Stimulated activated memory B cell treated with anti-CD40 and anti-IgM and Interleukin-4, amounts not matched to agents 10 μg/mL and 1 μg/mL and 100 μg/mL, for 72 hours (primary cell): ENCODE measurements at regions not wholly inside any gene's neighbourhood (a gene's known extent, or its start where the extent isn't known, plus 50 kb on each side); places are given as distances from the start of the nearest gene placed in this dataset.
A peak's percentile ranks its signal among the peaks of the same experiment; 100 is the strongest.
"Not testable (repeated sequence)": the region's sequence is repeated elsewhere in the genome, so short reads cannot be mapped to it uniquely, and the experiment has no call there.

ENCODE experiments used
- ATAC-seq: fragments of 150-1000 bp; cut with Tn5 transposase; 2 replicates; pipeline ENCODE4 v1.10.0; 2021
- H3K27ac Mint-ChIP-seq: one replicate; pipeline ENCODE4 v1.8.0; 2022; ENCODE audit warnings: mild to moderate bottlenecking, mixed read lengths
- H3K27me3 Mint-ChIP-seq: one replicate; pipeline ENCODE4 v1.8.0; 2022; ENCODE audit warnings: mixed read lengths
- H3K36me3 Mint-ChIP-seq: one replicate; pipeline ENCODE4 v1.8.0; 2022; ENCODE audit warnings: mixed read lengths
- H3K4me1 Mint-ChIP-seq: one replicate; pipeline ENCODE4 v1.8.0; 2022; ENCODE audit warnings: mixed read lengths
- H3K4me3 Mint-ChIP-seq: one replicate; pipeline ENCODE4 v1.8.0; 2022; ENCODE audit warnings: mild to moderate bottlenecking, moderate library complexity, mixed read lengths
- H3K9me3 Mint-ChIP-seq: one replicate; pipeline ENCODE4 v1.8.0; 2022; ENCODE audit warnings: mixed read lengths

- H3K27ac Mint-ChIP-seq, result peak overlapping the region; percentile 43
- no peaks in the 10 kb centered on the region for H3K36me3 Mint-ChIP-seq
- H3K9me3 Mint-ChIP-seq, result no peaks in the 10 kb centered on the region
- H3K27me3 Mint-ChIP-seq, result peaks cover 36% of the 10 kb centered on the region
- no peak for ATAC-seq
- H3K4me1 Mint-ChIP-seq, result peaks cover 30% of the 10 kb centered on the region
- no peak overlapping the region for H3K4me3 Mint-ChIP-seq
These were observed 121.6 kb upstream of the LYZL2 start for GRCh38 chr10:30750971-30751677.

- Mint-ChIP-seq H3K27me3 (peaks cover 36% of the 10 kb centered on the region), H3K4me3 (no peak overlapping the region), H3K9me3 (no peaks in the 10 kb centered on the region), H3K36me3 (no peaks in the 10 kb centered on the region), H3K27ac (no peak overlapping the region), H3K4me1 (peaks cover 30% of the 10 kb centered on the region)
- ATAC-seq, result no peak
These were observed 119.8 kb upstream of the LYZL2 start for GRCh38 chr10:30749385-30749784.

GRCh38 chr10:30748152-30748973 lies 118.8 kb upstream of the LYZL2 start:
- Mint-ChIP-seq H3K27me3 (peaks cover 27% of the 10 kb centered on the region), H3K9me3 (no peaks in the 10 kb centered on the region), H3K4me3 (no peak overlapping the region), H3K36me3 (no peaks in the 10 kb centered on the region), H3K27ac (peak overlapping the region; percentile 56), H3K4me1 (peaks cover 35% of the 10 kb centered on the region)
- ATAC-seq, result no peak

GRCh38 chr10:30747633-30748032 lies 118.1 kb upstream of the LYZL2 start:
- H3K27me3 Mint-ChIP-seq, result peaks cover 24% of the 10 kb centered on the region
- H3K27ac Mint-ChIP-seq, result peak overlapping the region; percentile 56
- H3K4me1 Mint-ChIP-seq, result peaks cover 39% of the 10 kb centered on the region
- peak; percentile 71 for ATAC-seq
- H3K9me3 Mint-ChIP-seq, result no peaks in the 10 kb centered on the region
- H3K4me3 Mint-ChIP-seq, result no peak overlapping the region
- H3K36me3 Mint-ChIP-seq, result no peaks in the 10 kb centered on the region

GRCh38 chr10:30745953-30746352 lies 116.4 kb upstream of the LYZL2 start:
- H3K4me1 Mint-ChIP-seq, result peaks cover 40% of the 10 kb centered on the region
- H3K36me3 Mint-ChIP-seq, result no peaks in the 10 kb centered on the region
- no peak overlapping the region for H3K4me3 Mint-ChIP-seq
- H3K27ac Mint-ChIP-seq, result no peak overlapping the region
- H3K27me3 Mint-ChIP-seq, result peaks cover 14% of the 10 kb centered on the region
- no peaks in the 10 kb centered on the region for H3K9me3 Mint-ChIP-seq
- ATAC-seq, result no peak

- Mint-ChIP-seq H3K4me3 (no peak overlapping the region), H3K9me3 (no peaks in the 10 kb centered on the region), H3K4me1 (peaks cover 40% of the 10 kb centered on the region), H3K27me3 (no peaks in the 10 kb centered on the region), H3K27ac (peak overlapping the region; percentile 73), H3K36me3 (no peaks in the 10 kb centered on the region)
- ATAC-seq, result no peak
These were observed 114.6 kb upstream of the LYZL2 start for GRCh38 chr10:30744106-30744505.

- Mint-ChIP-seq H3K27ac (peak overlapping the region; percentile 73), H3K36me3 (no peaks in the 10 kb centered on the region), H3K27me3 (no peaks in the 10 kb centered on the region), H3K9me3 (no peaks in the 10 kb centered on the region), H3K4me1 (peaks cover 38% of the 10 kb centered on the region), H3K4me3 (no peak overlapping the region)
- ATAC-seq, result peak; percentile 6
These were observed 114.0 kb upstream of the LYZL2 start for GRCh38 chr10:30743586-30743985.

GRCh38 chr10:30742471-30742870 lies 112.9 kb upstream of the LYZL2 start:
- peaks cover 35% of the 10 kb centered on the region for H3K4me1 Mint-ChIP-seq
- peak overlapping the region; percentile 3 for H3K4me3 Mint-ChIP-seq
- peak overlapping the region; percentile 73 for H3K27ac Mint-ChIP-seq
- H3K27me3 Mint-ChIP-seq, result peaks cover 2% of the 10 kb centered on the region
- no peaks in the 10 kb centered on the region for H3K9me3 Mint-ChIP-seq
- peak; percentile 92 for ATAC-seq
- H3K36me3 Mint-ChIP-seq, result no peaks in the 10 kb centered on the region

- Mint-ChIP-seq H3K27me3 (peaks cover 16% of the 10 kb centered on the region), H3K4me1 (peaks cover 41% of the 10 kb centered on the region)
- H3K4me3 Mint-ChIP-seq, H3K9me3 Mint-ChIP-seq, ATAC-seq, H3K27ac Mint-ChIP-seq, H3K36me3 Mint-ChIP-seq: not testable (repeated sequence)
These were observed 111.2 kb upstream of the LYZL2 start for GRCh38 chr10:30740774-30741173.

GRCh38 chr10:30738416-30738815 lies 108.9 kb upstream of the LYZL2 start:
- Mint-ChIP-seq H3K9me3 (no peaks in the 10 kb centered on the region), H3K4me3 (no peak overlapping the region), H3K36me3 (no peaks in the 10 kb centered on the region), H3K27me3 (peaks cover 33% of the 10 kb centered on the region), H3K4me1 (peaks cover 36% of the 10 kb centered on the region), H3K27ac (peak overlapping the region; percentile 91)
- ATAC-seq, result no peak

GRCh38 chr10:30737931-30738391 lies 108.4 kb upstream of the LYZL2 start:
- Mint-ChIP-seq H3K4me1 (peaks cover 35% of the 10 kb centered on the region), H3K36me3 (no peaks in the 10 kb centered on the region), H3K4me3 (no peak overlapping the region), H3K9me3 (no peaks in the 10 kb centered on the region), H3K27me3 (peaks cover 33% of the 10 kb centered on the region), H3K27ac (peak overlapping the region; percentile 91)
- ATAC-seq, result peak; percentile 64

- peaks cover 23% of the 10 kb centered on the region for H3K4me1 Mint-ChIP-seq
- ATAC-seq, result peak; percentile 85
- H3K36me3 Mint-ChIP-seq, result no peaks in the 10 kb centered on the region
- peak overlapping the region; percentile 43 for H3K4me3 Mint-ChIP-seq
- H3K9me3 Mint-ChIP-seq, result no peaks in the 10 kb centered on the region
- H3K27me3 Mint-ChIP-seq, result peaks cover 43% of the 10 kb centered on the region
- peak overlapping the region; percentile 91 for H3K27ac Mint-ChIP-seq
These were observed 107.2 kb upstream of the LYZL2 start for GRCh38 chr10:30736685-30737232.

GRCh38 chr10:30734901-30735300 lies 105.3 kb upstream of the LYZL2 start:
- no peak overlapping the region for H3K27ac Mint-ChIP-seq
- ATAC-seq, result no peak
- H3K9me3 Mint-ChIP-seq, result no peaks in the 10 kb centered on the region

GRCh38 chr10:30732671-30733070 lies 103.1 kb upstream of the LYZL2 start:
- Mint-ChIP-seq H3K4me1 (peaks cover 11% of the 10 kb centered on the region), H3K4me3 (no peak overlapping the region), H3K9me3 (no peaks in the 10 kb centered on the region), H3K27ac (no peak overlapping the region), H3K27me3 (peaks cover 52% of the 10 kb centered on the region), H3K36me3 (no peaks in the 10 kb centered on the region)
- no peak for ATAC-seq

More at GRCh38 chr10:30734901-30735300, 105.3 kb upstream of the LYZL2 start:
- no peaks in the 10 kb centered on the region for H3K36me3 Mint-ChIP-seq
- peaks cover 52% of the 10 kb centered on the region for H3K27me3 Mint-ChIP-seq
- peaks cover 19% of the 10 kb centered on the region for H3K4me1 Mint-ChIP-seq
- H3K4me3 Mint-ChIP-seq, result no peak overlapping the region

- Mint-ChIP-seq H3K4me1 (peaks cover 7% of the 10 kb centered on the region), H3K27me3 (peaks cover 46% of the 10 kb centered on the region), H3K4me3 (no peak overlapping the region), H3K27ac (no peak overlapping the region), H3K9me3 (no peaks in the 10 kb centered on the region), H3K36me3 (no peaks in the 10 kb centered on the region)
- no peak for ATAC-seq
These were observed 102.4 kb upstream of the LYZL2 start for GRCh38 chr10:30731963-30732362.
